K562 (cell line): ENCODE measurements at regions not wholly inside any gene's neighbourhood (a gene's known extent, or its start where the extent isn't known, plus 50 kb on each side); places are given as distances from the start of the nearest gene placed in this dataset.

Experiments
- ATAC-seq: fragments of 200-7000 bp; cut with Tn5 transposase; 3 replicates; pipeline ENCODE4 v1.9.1; 2020; ENCODE audit warnings: moderate library complexity
- BruUV-seq: library from RNA; stranded (reverse); fragments of 400-500 nt; replicated peaks from 2 replicates; lab custom pipeline; 2021; lab: Mats Ljungman, UMichigan
- CTCF ChIA-PET: fragments of 300-600 bp; formaldehyde crosslinking; extraction: SDS; loops from one replicate; lab custom pipeline; 2021; ENCODE audit warnings: low intra/inter-chr PET ratio; lab: Yijun Ruan, JAX
- POLR2A ChIA-PET: fragments of 300-600, 350-650 bp; sonication (Branson Sonifier 250); formaldehyde crosslinking; extraction: SDS; loops from one replicate; lab custom pipeline; 2021; ENCODE audit warnings: antibody characterized with exemption, inconsistent platforms; lab: Yijun Ruan, JAX
- DNase-seq, 4 experiments: peaks; one replicate each; pipeline versions ENCODE4 v3.0.0 to v3.0.0-alpha.2; 2011 to 2018; ENCODE audit warnings: low spot score in 3 of 4, mixed read lengths in 3 of 4; ENCODE audit errors: extremely low read depth in 1 of 4
- FAIRE-seq: peaks from 2 replicates; lab custom pipeline; 2011; peaks lifted over from hg19 to GRCh38; lab: Jason Lieb, UNC
- H2AFZ ChIP-seq: 2 replicates; pipeline ENCODE4 v1.6.0; 2011; ENCODE audit warnings: low read depth, low read length, control low read depth, inconsistent platforms
- H3K27ac ChIP-seq: fragments of 200-600 bp; 3 replicates; pipeline ENCODE4 v1.8.0; 2011; ENCODE audit warnings: low read depth, mild to moderate bottlenecking, control low read depth, inconsistent platforms, low read length, moderate library complexity, mixed read lengths; ENCODE audit errors: extremely low read depth
- H3K27me3 ChIP-seq, 2 experiments: fragments of 300-600 bp in 1 of 2; 2 replicates in 1 of 2; 3 replicates in 1 of 2; pipeline versions ENCODE4 v1.6.0 to v1.8.0; 2011; ENCODE audit warnings: inconsistent platforms in 2 of 2, low read length in 2 of 2, mild to moderate bottlenecking in 1 of 2, mixed read lengths in 1 of 2, moderate library complexity in 1 of 2; ENCODE audit not compliant: control insufficient read depth in 2 of 2, insufficient read depth in 2 of 2
- H3K36me3 ChIP-seq: fragments of 300-600 bp; 3 replicates; pipeline ENCODE4 v1.8.0; 2011; ENCODE audit warnings: mild to moderate bottlenecking, low read length, inconsistent platforms; ENCODE audit not compliant: control insufficient read depth, insufficient read depth
- H3K4me1 ChIP-seq, 2 experiments: fragments of 200-600 bp in 1 of 2; replicated peaks in 1 of 2; 2 replicates in 1 of 2; 3 replicates in 1 of 2; pipeline versions ENCODE4 v1.5.1 to v1.8.0; 2011; ENCODE audit warnings: inconsistent platforms in 2 of 2, low read length in 2 of 2, mild to moderate bottlenecking in 1 of 2, mixed read lengths in 1 of 2, moderate library complexity in 1 of 2; ENCODE audit not compliant: control insufficient read depth in 2 of 2, insufficient read depth in 2 of 2
- H3K4me2 ChIP-seq: 2 replicates; pipeline ENCODE4 v1.6.1; 2011; ENCODE audit warnings: low read length, control low read depth, inconsistent platforms, mixed read lengths; ENCODE audit not compliant: insufficient read depth
- H3K4me3 ChIP-seq: fragments of 200-600 bp; sonication (generic), shearing (Covaris generic); 2 replicates; pipeline ENCODE4 v1.5.1; 2016; ENCODE audit warnings: control low read depth, inconsistent platforms
- H3K79me2 ChIP-seq: fragments of 200-600 bp; 3 replicates; pipeline ENCODE4 v1.8.0; 2011; ENCODE audit warnings: low read length, inconsistent platforms; ENCODE audit not compliant: control insufficient read depth, insufficient read depth
- H3K9ac ChIP-seq, 2 experiments: 2 replicates each; pipeline versions ENCODE4 v1.6.0 to v1.6.1; 2011; ENCODE audit warnings: low read depth in 2 of 2, low read length in 2 of 2, control low read depth in 1 of 2, inconsistent platforms in 1 of 2, mild to moderate bottlenecking in 1 of 2, mixed read lengths in 1 of 2; ENCODE audit not compliant: insufficient read depth in 1 of 2
- H3K9me1 ChIP-seq: one replicate; pipeline ENCODE4 v1.6.0; 2011; ENCODE audit warnings: inconsistent platforms, mild to moderate bottlenecking, low read length, moderate library complexity; ENCODE audit not compliant: control insufficient read depth, insufficient read depth
- H3K9me3 ChIP-seq: replicated peaks from 2 replicates; pipeline ENCODE4 v1.5.1; 2011; ENCODE audit warnings: low read depth, low read length, inconsistent platforms; ENCODE audit not compliant: control insufficient read depth, insufficient read depth
- H4K20me1 ChIP-seq: replicated peaks from 2 replicates; pipeline ENCODE4 v1.6.1; 2011; ENCODE audit warnings: low read length, inconsistent platforms, mixed read lengths; ENCODE audit not compliant: control insufficient read depth, insufficient read depth
- ATF3 ChIP-seq, 2 experiments: fragments of 450-650 bp in 1 of 2; sonication (generic) in 1 of 2; formaldehyde crosslinking in 1 of 2; IDR thresholded peaks in 1 of 2; conservative IDR thresholded peaks in 1 of 2; 2 replicates each; pipeline versions ENCODE4 v1.6.1 to v1.8.1; 2016 to 2023; ENCODE audit warnings: mild to moderate bottlenecking in 2 of 2, moderate library complexity in 2 of 2, inconsistent platforms in 1 of 2, missing genetic modification reagents in 1 of 2
- CEBPB ChIP-seq: fragments of 450-650 bp; IDR thresholded peaks from 2 replicates; pipeline ENCODE4 v1.6.1; 2016; ENCODE audit warnings: missing genetic modification characterization, missing compliant biosample characterization
- CEBPG ChIP-seq, 3 experiments: fragments of 200-800 bp in 1 of 3; sonication (Bioruptor generic) in 1 of 3; sonication (generic) in 1 of 3; formaldehyde crosslinking in 1 of 3; IDR thresholded peaks in 2 of 3; conservative IDR thresholded peaks in 1 of 3; 2 replicates each; pipeline versions ENCODE4 v1.6.1 to v1.8.0; 2016 to 2022; ENCODE audit warnings: missing compliant biosample characterization in 2 of 3, missing genetic modification characterization in 2 of 3, mild to moderate bottlenecking in 1 of 3, missing genetic modification reagents in 1 of 3
- RUNX1 ChIP-seq: sonication (generic); IDR thresholded peaks from 2 replicates; pipeline ENCODE4 v1.6.1; 2016; ENCODE audit warnings: antibody characterized with exemption, low read depth
- WGBS: fragments of 100-300 bp; shearing (Covaris generic); methylation state at CpG from one replicate; pipeline ENCODE4 v1.1.6; 2016; ENCODE audit warnings: low coverage, mixed read lengths; ENCODE audit not compliant: insufficient coverage; ENCODE audit errors: missing lambda C conversion rate; 5-methylcytosine and 5-hydroxymethylcytosine counted together
- in situ Hi-C: fragments of 300-500 bp; cut with MboI; formaldehyde crosslinking; loops from 4 replicates; pipeline ENCODE4 v1.15.0; 2018; ENCODE audit warnings: inconsistent platforms, mixed read lengths
- intact Hi-C: fragments of 100-400 bp; cut with micrococcal nuclease; formaldehyde crosslinking; loops from 2 replicates; pipeline ENCODE4 v1.14.2; 2022

GRCh38 chr3:177449360-177450006 lies 252.2 kb upstream of the TBL1XR1 start:
- Histone ChIP-seq H3K4me1 (no peaks in the 10 kb centered on the region), H3K4me3 (no peak overlapping the region), H3K79me2 (no peaks in the 10 kb centered on the region), H3K9me3 (no peaks in the 10 kb centered on the region), H2AFZ (no peak overlapping the region), H3K9me1 (no peaks in the 10 kb centered on the region), H3K36me3 (no peaks in the 10 kb centered on the region), H3K27me3 (no peaks in the 10 kb centered on the region), H3K27ac (no peak overlapping the region)
- in situ Hi-C loops = no loop called here
- ATAC-seq = no peak
- no TSS peak for BruUV-seq
- WGBS = 73% methylated on average over 5 of the region's 5 CpGs
- TF ChIP-seq CEBPG (CRISPR knock-in tag; IDR thresholded peaks at IDR 0.05) (no peak), CEBPG (tag; conservative IDR thresholded peaks at IDR 0.05 in 1 of 2, IDR thresholded peaks at IDR 0.05 in 1 of 2) (peak in 1 of 2 experiments; percentile 47; a peak in 2 of 4 replicates), CEBPB (tag) (peak; percentile 89), RUNX1 (no peak), ATF3 (IDR thresholded peaks at IDR 0.05) (peak; percentile 21; the same call in 1 of the 2 replicates), ATF3 (CRISPR knock-in tag; conservative IDR thresholded peaks at IDR 0.05) (no peak)
- TF ChIP-seq, all 486 proteins: peak for 3
- H3K4me2 ChIP-seq = no peak overlapping the region
- ChIA-PET CTCF (no interaction called here), POLR2A (interaction anchor here (0.6 kb wide), 2 partner anchors 91 to 235 kb away, joined by 3 read pairs; no protein-coding TSS in a partner anchor)
- DNase-seq (no peak), FAIRE-seq (peak; percentile 37)
- no peaks in the 10 kb centered on the region for H4K20me1 ChIP-seq
- intact Hi-C loops = no loop called here
- H3K9ac ChIP-seq = no peak overlapping the region
